LoVo (cell line): ENCODE measurements at regions not wholly inside any gene's neighbourhood (a gene's known extent, or its start where the extent isn't known, plus 50 kb on each side); places are given as distances from the start of the nearest gene placed in this dataset.

Source experiments
- DNase-seq: peaks from one replicate; pipeline ENCODE4 v3.0.0-alpha.2; 2016; ENCODE audit warnings: low spot score

DNA sequence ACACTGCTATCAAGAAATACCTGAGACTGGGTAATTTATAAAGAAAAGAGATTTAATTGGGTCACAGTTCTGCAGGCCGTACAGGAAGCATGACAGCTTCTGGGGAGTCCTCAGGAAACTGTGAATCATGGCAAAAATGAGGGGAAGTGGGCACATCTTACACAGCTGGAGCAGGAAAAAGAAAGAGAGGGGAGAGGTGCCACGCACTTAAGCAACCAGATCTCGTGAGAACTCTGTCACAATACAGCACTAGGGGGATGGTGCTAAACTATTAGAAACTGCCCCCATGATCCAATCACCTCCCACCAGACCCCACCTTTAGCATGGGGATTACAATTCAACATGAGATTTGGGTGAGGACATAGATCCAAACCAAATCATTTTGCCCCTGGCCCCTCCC lies 105.5 kb upstream of the CPLX2 start:
- no peak for DNase-seq

DNA sequence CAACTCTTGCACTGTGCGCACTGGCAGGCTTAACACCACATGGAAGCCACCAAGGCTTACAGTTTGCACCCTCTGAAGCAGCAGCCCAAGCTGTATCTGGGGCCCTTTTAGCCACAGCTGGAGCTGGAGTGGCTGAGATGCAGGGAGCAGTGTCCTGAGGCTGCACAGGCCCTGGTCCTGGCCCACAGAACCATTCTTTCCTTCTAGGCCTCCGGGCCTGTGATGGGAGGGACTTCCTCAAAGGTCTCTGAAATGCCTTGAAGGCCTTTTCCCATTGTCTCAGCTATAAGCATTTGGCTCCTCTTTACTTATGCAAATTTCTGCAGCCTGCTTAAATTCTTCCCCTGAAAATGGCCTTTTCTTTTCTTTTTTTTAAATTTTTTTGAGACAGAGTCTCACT lies 104.4 kb upstream of the CPLX2 start:
- no peak for DNase-seq

DNA sequence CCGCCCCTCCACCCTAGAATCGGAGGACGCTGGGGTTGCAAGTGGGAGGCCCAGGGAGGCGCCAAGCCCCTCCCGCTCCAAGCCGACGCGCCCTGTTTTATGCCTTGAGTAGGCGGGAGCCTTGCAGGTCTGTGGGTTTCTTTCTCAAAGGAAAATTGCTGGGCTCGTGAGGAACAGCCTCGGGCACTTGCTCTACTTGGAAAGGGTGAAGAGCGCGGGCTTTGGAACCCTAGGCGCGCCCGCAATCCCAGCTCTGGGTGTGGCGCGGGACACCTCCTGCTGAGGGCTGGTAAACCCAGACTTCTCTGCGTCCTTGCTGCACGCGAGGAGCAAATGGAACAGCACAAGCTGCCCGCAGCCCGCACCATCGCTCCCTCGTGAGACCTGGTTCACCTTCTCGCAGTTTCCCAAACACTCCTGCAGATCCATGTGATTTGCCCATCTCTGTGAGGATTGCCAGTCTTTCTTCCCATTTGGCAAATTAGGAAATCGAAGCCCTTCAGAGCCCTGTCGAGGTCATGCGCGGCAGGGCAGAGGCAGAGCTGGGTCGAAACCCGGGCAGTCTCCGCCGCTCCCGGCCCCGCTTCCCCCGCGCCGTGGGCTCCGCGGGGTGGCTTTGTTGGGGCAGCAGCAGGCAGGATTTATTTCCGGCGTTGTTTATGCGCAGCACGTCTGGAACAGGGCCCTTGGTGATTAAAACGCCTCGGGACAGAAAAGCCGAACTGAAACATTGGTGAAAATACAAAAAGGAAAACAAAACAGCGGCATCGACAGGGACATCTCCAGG lies 98.4 kb upstream of the CPLX2 start:
- peak; percentile 38 for DNase-seq

DNA sequence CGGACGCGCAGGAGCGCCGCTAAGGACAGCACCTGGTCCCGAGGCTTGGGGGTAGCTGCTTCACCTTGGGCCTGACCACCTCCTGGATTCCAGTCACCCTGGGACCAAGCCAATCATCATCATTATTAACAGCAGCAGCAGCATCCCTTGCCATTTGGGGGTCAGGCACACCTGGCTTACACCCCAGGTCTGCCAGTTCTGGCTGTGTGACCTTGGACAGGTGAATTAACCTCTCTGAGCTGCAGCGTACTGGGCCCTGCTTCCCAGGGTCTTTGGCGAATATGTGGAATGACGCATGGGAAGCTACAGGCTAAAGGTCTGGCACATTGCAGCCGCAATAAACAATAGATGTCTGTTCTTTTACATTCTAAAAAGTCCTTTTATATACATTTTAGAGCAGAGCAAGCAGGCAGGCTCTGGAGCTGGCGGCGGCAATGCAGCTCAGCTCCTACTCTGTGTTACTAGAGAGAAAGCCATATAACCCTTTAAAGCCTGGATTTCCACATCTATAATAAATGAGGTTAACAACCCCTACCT lies 97.8 kb upstream of the CPLX2 start:
- no peak for DNase-seq

DNA sequence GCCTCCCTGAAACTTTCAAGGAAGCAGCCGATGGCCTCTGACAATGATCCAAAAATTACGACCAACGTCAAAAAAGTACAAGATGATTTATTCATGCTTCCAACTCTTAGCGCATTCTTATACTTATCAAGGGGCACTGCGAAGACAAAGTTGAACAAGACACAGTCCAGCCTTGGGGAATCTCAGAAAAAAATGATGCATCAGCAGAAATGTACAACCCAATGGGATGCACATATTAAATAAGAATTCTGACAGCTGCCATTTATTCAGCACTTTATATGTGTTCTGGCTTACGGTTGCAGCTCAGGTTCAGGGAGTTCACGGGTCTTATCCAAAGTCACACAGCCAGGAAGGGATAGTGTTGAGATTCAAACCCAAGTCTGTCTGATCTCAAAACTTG lies 96.0 kb upstream of the CPLX2 start:
- no peak for DNase-seq

DNA sequence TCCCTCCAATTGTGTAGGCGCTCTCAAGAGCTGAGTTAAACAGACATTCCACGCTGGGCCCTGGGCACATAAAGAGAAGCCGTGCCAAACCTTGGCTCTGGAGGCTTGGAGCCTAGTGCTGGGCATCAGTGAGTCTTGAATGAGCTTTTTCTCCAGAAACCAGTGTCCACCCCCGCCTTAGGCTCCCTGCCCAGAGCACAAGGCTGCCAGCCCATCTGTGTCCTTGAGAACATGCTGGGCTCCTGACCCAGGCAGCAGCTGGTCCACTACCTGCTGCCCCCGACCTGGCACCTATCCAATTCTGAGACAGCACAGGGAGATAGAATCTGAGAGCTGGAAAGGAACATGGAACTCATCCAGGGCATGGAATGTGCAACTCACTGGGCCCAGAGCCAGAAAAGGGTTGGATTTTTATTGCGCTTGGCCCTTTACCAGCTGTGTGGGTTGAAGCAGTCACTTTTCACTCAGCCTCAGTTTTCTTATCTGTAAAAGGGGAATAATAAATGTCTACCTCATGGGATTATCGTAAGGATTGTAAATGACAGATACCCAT lies 92.4 kb upstream of the CPLX2 start:
- DNase-seq, result peak; percentile 71

DNA sequence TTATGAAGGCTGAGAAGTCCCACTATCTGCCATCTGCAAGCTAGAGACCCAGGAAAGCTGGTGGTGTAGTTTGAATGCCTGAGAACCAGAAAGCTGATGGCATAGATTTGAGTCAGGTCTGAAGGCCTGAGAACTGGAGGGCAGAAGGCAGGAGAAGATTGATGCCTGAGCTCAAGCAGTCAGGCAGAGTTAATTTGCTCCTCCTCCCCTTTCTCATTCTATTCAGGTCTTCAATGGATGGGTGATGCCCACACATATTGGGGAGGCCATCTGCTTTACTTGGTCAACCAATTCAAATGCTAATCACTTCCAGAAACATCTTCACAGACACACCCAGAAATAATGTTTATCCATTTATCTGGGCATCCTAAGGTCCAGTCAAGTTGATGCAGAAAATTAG lies 87.6 kb upstream of the CPLX2 start:
- DNase-seq, result no peak

DNA sequence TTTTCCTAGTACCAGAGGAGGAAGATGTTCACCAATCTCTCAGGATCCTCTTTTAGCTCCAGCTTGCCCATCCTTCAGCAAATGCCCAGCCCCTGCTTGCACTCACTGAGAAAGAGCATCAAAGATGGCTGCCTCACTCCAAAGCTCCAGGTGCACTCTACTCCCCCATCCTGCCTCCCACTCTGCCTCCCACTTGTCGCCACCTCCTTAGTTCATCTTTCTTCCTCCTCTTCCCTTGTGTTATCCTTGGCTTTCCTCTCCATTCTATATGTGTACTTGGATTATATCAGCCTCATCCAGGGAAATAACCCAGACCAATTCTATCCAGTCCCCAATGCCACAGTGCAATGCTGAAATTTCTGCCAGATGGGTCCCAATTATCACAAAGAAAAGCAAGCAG lies 87.1 kb upstream of the CPLX2 start:
- DNase-seq, result no peak

DNA sequence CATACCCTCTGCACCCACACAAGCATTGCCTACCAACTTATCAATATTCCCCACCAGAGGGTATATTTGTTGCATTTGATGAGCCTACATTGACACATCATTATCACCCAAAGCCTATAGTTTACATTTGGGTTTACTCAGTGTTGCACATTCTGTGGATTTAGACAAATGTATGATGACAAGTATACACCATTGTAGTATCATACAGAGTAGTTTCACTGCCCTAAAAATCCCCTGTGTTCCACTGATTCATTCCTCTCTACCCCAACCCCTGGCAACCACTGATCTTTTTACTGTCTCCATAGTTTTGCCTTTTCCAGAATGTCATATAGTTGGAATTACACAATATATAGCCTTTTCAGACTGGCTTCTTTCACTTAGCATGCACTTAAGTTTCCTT lies 85.7 kb upstream of the CPLX2 start:
- no peak for DNase-seq

DNA sequence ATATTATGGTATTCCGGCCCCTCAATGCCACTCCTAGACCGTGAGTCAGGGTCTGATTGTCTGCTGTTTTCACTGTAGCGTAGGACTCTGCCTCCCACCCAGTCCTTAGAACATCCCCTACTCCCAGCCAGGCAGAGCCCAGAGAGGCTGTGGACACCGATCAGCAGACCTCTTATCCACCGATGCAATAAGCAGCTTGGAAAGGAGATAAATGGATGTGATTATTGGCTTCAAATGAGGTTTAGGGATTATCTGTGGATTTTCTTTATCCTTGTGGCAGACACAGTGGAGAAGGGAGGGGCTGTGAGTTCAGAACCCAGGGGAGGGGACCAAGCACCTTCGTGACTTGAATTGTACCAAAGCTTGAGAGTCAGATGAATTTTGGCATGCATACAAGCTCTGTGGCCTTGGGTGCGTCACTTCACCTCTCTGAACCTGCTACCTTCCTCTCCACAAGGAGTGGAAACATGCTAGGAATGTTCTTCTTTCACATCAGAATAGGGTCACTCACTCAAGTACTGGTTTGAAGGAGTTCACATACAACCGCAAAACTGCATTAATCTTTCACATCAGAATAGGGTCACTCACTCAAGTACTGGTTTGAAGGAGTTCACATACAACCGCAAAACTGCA lies 83.1 kb upstream of the CPLX2 start:
- DNase-seq, result no peak

DNA sequence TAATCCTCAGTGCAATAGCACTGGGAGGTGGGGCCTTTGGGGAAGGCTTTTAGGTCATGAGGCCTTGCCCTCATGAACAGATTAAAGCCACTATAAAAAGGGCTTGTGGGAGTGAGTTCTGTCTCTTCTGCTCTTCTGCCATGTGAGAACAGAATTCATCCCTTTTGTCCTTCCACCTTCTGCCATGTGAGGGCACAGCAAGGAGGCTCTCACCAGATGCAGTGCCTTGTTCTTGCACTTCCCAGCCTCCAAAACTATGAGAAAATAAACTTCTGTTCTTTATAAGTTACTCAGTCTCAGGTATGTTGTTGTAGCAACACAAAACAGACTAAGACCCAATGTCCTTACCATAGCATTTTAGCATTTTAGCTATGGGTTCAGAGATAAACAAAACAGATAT lies 81.7 kb upstream of the CPLX2 start:
- no peak for DNase-seq

DNA sequence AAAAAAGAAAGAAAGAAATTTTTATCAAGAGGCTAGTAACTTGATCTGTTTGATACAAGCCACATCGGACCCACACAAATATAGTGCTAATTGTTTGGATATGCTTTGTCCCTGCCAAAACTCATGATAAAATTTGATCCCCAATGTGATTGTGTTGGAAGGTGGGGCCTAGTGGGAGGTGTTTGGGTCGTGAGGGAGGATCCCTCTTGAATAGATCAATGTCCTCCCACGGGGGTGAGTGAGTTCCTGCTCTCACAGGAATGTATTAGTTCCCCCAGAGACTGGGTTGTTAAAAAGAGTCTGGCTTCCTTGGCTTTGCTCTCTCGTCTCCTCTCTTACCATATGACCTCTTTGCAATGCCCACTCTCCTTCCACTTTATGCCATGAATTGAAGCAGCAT lies 80.6 kb upstream of the CPLX2 start:
- DNase-seq, result no peak

DNA sequence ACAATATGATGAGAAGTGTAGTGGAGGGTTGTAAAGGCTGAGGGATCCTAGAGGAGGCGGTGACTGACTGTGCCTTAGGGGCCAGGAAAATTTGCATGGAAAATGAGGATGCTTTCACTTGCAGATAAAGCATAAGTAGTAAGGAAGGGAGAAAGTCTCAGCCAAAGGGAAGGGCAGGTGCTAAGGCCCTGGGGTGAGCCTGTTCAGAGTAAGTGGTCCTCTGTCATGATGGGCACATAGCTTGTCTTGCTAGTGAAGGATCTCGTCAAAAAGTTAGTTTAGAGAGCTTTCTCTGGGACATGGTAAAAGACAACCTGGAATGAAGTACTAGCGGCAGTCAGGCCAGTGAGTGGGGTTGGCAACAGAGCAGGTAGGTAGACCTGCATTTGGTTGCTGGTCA lies 75.4 kb upstream of the CPLX2 start:
- DNase-seq, result no peak

DNA sequence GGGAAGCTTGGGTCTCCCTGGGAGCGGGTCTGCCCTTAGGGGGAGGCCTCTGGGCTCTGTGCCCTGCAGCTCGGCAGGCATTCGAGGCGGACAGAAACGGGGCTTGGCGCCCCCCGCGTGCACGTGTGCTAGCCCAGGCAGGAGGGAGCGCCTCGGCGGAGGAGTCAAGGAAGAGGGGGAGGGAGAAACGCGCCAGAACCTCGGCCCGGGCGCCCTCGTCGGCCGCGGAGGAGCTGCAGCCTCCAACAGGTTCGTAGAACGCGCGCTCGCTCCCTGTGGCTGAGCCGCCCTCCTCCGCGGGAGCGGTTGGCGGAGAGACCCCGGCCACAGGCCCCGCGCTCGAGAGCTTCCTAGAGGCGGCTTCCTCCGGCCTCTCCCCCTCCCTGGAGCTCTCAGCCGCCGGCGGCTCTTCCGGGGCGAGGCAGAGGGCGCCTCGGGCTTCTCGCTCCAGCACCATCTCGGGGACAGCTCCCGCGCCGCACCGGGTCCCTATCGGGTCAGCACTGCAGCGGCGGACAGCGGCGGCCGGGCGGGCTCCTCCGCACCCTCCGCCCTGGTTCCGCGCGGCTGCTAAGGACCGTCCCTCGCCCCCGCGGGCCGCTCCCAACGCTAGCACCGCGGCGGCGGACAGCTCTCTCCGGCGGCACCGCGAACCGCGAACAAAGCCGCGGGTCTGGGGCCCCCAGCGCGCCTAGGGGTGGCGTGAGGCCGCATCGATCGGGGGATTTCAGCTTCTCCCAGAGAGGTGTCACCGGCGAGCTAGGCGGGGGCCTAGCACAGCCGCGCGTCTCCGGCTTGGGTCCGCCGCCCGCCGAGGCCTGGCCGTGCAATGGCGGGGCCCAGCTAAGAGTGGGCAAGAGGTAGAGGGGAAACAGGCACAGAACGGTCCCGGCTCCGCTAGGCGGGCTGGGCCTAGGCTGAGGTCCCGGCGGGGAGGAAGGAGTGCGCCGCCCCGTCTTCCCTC lies 74.6 kb upstream of the CPLX2 start:
- peak; percentile 83 for DNase-seq

DNA sequence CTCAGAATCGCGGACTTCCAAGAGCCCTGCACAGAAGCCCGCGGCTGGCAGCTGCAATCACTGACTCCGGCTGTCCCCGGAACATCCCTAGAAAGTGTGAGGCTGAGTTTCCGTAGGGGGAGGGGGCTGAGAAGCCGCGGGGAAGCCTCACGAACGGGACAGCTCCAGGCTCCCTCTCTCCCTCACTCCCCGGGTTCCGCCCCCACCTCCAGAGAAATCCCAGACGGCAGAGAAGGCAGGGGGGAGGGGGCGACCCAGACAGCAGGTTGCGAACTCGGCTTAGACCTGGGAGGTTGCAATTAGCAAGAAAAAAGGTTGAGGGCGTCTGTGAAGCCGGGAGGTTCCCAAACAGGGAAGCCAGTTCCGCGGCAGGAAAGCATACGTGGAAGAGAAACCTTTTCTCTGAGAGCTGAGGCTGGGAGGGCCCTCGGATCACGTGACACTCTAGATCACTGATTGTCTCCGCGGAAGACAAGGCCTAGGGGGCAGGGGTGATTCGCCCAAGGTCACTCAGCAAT lies 73.8 kb upstream of the CPLX2 start:
- no peak for DNase-seq

DNA sequence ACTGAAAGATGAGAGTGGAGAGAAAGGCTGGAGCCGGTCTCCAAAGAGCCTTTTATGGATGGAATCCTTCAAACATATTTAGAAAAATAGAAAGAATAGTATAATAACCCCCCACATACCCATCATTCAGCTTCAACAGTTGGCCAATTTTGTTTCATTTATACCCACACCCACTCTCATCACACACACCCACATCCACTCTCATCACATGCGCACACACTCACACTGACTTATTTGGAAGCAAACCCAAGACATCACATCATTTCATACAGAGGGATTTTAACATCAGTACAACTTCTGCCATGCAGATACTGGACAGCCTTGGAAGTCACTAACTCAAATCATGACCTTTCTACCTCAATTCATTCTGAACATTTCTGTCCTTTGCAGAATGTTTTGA lies 72.8 kb upstream of the CPLX2 start:
- DNase-seq, result no peak

DNA sequence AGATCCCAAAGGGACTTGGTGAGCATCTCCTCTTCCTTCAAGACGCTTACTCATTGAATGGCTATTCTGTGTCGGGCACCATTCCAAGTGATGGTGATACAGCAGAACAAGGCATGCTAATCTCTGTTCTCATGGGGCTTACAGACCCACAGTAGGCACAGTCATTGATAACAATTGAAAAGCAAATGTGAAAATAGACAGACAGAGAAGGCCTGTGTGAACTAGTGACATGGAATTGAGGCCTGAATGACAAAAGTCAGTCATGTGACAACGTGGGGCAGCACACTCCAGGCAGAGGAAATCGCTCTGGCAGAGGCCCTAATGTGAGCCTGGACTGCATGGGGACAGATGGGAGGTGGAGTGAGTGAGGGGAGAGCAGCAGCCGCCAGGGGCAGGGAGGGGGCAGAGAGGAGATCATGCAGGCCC lies 70.7 kb upstream of the CPLX2 start:
- peak; percentile 16 for DNase-seq

DNA sequence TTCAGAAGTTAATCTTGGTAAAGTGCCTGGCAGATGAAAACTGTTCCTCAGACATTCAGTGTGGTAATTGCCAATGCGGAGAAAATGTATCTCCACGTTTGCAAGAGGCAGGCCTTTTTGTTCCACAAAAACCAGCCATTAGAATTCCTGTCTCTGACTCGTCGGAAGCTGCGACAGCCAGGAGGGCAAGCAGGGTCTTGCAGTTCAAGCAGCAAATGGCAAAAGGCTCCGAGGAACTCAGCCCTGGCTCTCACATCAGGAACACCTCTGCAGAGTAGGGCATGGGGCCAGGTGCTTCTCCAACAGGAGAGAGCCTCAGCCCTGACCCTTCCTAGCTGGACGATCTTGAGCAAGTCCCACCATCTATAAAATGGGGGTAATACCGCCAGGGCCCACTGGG lies 69.0 kb upstream of the CPLX2 start:
- no peak for DNase-seq

DNA sequence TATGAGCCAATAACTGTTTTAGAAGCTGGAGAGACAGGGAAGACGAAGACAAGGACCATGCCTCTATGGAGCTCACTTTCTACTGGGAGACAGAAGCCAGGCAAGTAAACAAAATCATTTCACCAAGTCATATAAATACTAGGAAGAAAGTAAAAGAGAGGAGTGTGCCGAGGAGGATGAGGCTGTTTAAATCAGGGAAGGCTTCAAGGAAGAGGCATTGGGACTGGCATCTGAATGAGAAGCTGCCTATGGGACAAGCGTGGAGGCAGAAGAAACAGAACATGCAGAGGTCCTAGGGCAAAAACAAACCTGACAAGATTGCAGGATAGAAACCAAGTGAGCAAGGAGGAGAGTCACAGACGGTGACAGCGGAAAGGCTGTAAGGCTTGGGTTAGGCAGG lies 68.1 kb upstream of the CPLX2 start:
- no peak for DNase-seq

DNA sequence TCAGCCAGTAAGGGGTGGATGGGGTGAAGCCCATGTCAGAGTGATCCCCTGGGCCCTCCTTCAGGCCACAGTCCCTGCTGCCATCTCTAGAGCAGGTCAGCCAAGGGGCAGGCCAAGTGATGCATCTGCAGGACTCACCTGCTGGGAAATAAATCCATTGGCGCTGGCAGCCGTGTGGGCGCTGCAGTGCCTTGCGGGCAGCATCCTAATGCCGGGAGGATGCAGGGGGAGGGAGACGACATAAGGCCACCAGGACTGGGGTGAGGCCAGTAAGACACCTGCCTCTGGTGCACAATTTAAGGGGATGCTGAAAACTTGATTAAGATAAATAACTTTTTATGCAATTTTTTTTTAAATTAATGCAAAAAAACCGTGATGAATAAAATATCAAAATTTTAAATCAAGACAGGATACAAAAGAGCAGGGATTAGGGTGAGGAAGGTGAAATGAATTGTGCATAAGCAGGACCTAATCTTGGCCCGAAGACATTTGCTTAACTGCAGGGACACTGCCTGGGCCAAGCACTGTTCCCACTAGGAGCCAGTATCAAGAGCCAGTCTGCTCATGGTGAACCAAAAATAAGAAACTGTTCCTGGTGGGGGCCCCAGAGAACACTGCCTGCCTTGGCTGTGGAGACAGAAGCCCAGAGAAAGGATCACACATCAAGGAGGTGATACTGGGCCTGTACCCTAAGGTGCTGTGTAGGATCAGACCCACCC lies 67.5 kb upstream of the CPLX2 start:
- no peak for DNase-seq

DNA sequence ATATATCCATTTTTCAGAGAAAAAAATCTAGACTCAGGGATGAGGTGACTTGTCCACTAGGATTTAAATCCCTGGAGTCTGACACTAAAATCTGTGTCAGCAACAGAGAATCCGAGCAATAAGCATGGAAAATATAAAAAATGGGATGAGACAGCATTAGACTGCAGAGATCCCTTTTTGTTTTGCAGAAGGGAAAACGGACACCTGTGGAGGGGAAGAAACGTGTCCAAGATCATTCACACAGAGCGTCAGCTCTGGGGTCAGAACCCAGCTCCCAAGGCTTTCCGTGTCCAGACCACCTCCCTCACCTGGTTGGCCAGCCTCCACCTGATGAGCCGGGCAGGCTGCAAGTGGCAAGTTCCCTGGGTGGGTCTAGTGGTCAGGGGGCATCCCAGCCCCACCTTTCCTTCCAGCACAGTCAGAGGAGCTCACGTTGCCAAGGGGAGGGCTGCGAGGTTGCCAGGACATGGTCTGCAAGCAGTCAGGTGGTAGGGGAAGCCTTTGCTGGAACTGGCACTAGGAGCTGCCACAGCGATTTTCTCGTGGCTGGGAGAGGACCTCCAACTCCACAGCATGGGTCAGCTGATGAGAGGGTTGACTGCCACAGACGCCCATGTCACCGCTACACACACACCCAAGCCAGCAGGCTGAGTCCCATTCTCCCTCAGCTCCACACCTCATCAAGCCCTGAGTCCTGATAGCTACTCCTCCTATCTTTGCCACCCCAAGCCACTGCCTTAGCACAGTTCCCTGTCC lies 65.9 kb upstream of the CPLX2 start:
- DNase-seq, result no peak
